MM.1S (cell line): ENCODE measurements at regions not wholly inside any gene's neighbourhood (a gene's known extent, or its start where the extent isn't known, plus 50 kb on each side); places are given as distances from the start of the nearest gene placed in this dataset.

Experiments
- CTCF ChIP-seq: fragments of 300-600 bp; sonication (generic); IDR thresholded peaks from 2 replicates; pipeline ENCODE4 v1.5.1; 2016; ENCODE audit warnings: antibody characterized with exemption, low read length, mixed read lengths
- EZH2 ChIP-seq: fragments of 300-600 bp; sonication (generic); optimal IDR thresholded peaks from 2 replicates; pipeline ENCODE3; 2017; ENCODE audit warnings: low read depth, mild to moderate bottlenecking, antibody characterized with exemption, low read length, mixed read lengths

- TF ChIP-seq CTCF (no peak), EZH2 (no peak)
Measured at GRCh38 chr20:48259456-48259855, 474.2 kb upstream of the SULF2 start.
